Lower leg skin (tissue), 3 donors: ENCODE measurements at regions not wholly inside any gene's neighbourhood (a gene's known extent, or its start where the extent isn't known, plus 50 kb on each side); places are given as distances from the start of the nearest gene placed in this dataset.
"Not testable (repeated sequence)": the region's sequence is repeated elsewhere in the genome, so short reads cannot be mapped to it uniquely, and the experiment has no call there.

ENCODE experiments used
- POLR2A ChIP-seq, 2 donors: fragments of 450-650 bp; IDR thresholded peaks; one replicate each; pipeline ENCODE4 v1.6.1; 2016 to 2017; ENCODE audit warnings: antibody characterized with exemption in 2 of 2, mild to moderate bottlenecking in 1 of 2, moderate library complexity in 1 of 2
- TF ChIP-seq, protein P1 (sequence below), 3 donors: fragments of 450-650 bp; IDR thresholded peaks; one replicate each; pipeline ENCODE4 v1.5.1; 2016; ENCODE audit warnings: antibody characterized with exemption in 3 of 3, mild to moderate bottlenecking in 3 of 3, moderate library complexity in 2 of 3

DNA sequence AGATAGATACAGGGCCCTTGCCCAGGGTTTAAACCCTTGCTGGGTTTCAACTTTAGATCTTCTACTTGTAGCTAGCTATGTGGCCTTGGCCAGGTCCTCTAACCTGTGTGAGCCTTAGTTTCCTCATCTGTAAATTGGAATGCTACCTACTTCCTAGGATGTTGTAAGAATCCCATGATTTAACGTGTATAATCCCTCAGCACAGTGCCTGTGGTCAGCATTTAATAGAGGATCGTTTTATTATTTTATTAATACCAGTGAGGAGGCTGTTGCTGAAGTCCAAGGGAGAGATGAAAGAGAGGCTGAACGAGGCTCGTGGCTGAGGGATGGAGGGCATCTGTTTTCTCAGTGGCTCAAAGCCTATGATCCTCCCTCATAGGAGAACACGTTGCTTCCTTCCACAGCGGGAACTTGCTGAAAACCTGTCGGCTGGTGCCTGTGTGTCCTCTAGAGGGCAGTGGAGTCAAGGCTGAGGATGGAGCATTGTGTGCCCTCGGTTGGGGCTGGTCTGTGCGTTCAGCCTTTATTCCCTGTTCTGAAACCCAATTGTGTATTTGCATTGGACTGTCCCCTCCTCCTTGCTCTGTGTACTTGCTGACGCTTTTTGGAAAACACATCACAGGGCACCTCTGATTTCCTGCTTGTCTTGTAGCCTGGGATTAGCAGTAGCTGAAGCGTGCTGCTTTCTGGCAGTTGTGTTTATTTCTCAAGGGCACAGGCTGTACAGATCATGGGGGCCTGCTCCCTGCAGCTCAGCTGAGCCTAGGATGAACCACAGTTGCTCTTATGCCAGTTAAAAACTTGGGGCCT is 104.3 kb downstream of the PROP1 start:
- TF ChIP-seq, protein P1, sequence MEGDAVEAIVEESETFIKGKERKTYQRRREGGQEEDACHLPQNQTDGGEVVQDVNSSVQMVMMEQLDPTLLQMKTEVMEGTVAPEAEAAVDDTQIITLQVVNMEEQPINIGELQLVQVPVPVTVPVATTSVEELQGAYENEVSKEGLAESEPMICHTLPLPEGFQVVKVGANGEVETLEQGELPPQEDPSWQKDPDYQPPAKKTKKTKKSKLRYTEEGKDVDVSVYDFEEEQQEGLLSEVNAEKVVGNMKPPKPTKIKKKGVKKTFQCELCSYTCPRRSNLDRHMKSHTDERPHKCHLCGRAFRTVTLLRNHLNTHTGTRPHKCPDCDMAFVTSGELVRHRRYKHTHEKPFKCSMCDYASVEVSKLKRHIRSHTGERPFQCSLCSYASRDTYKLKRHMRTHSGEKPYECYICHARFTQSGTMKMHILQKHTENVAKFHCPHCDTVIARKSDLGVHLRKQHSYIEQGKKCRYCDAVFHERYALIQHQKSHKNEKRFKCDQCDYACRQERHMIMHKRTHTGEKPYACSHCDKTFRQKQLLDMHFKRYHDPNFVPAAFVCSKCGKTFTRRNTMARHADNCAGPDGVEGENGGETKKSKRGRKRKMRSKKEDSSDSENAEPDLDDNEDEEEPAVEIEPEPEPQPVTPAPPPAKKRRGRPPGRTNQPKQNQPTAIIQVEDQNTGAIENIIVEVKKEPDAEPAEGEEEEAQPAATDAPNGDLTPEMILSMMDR (IDR thresholded peaks at IDR 0.05), result not testable (repeated sequence)
- TF ChIP-seq POLR2A (IDR thresholded peaks at IDR 0.05), result not testable (repeated sequence)
